ENCODE measurements at regions not wholly inside any gene's neighbourhood (a gene's known extent, or its start where the extent isn't known, plus 50 kb on each side); places are given as distances from the start of the nearest gene placed in this dataset.

DNA sequence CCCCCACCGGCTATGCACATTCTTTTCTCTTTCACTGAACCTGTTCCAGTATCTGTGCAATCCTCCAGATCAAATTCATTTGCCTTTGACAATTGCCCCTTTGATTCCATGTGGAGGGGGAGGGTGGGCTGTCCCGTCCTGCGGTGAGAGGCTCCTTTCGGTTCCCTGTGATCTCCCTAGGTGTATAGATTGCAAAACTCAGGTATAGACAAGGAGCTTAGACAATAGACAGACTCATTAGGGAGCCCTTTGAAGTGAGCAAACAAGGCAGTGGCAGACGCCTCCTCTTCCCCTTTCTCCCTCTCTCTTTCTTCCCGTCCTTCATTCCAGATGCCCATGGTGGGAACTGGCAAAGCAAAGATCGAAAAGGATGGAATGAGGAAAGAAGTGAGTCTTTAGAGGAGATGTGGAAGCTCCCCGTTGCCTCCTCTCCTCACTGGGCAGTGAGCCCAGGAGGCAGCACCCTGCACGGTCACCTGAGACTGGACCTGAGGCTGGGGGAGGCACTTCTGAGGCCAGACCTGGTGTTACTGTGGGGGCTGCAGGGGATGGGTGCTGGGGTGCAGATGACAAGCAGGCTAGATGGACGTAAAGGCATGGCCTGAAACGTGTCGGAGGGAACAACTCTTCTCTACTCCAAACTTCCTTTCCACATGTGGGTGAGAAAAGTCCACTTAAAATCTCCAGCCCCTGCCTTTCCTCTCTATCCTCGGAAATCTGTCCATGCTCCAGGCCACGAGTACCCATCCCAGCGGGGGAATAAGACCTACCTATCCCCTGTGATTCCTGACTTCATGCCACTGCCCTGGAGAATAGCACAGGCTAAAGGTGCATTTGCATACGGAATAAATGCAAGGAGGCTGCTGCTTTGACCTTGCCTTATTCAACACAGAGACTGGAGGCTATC lies 256.6 kb upstream of the FOXQ1 start:
- TF ChIP-seq, protein P1, sequence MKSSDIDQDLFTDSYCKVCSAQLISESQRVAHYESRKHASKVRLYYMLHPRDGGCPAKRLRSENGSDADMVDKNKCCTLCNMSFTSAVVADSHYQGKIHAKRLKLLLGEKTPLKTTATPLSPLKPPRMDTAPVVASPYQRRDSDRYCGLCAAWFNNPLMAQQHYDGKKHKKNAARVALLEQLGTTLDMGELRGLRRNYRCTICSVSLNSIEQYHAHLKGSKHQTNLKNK (CRISPR knock-in tag; IDR thresholded peaks at IDR 0.05): no peak
- TF ChIP-seq CDX4 (CRISPR knock-in tag; IDR thresholded peaks at IDR 0.05; ENCODE audit: borderline replicate concordance) (no peak), TEAD1 (CRISPR knock-in tag; IDR thresholded peaks at IDR 0.05) (no peak), RORB (CRISPR knock-in tag; IDR thresholded peaks at IDR 0.05) (no peak), PRRX2 (CRISPR knock-in tag; IDR thresholded peaks at IDR 0.05) (no peak), TCF7 (CRISPR knock-in tag; IDR thresholded peaks at IDR 0.05; ENCODE audit: low read depth) (no peak), ZNF263 (CRISPR knock-in tag; IDR thresholded peaks at IDR 0.05; ENCODE audit: low read depth) (no peak), ZNF423 (CRISPR knock-in tag; IDR thresholded peaks at IDR 0.05) (no peak), ETV6 (CRISPR knock-in tag; IDR thresholded peaks at IDR 0.05) (no peak), HMGA2 (CRISPR knock-in tag; IDR thresholded peaks at IDR 0.05) (no peak), IRF1 (CRISPR knock-in tag; IDR thresholded peaks at IDR 0.05) (no peak), ZBTB43 (CRISPR knock-in tag; IDR thresholded peaks at IDR 0.05) (no peak), JAZF1 (CRISPR knock-in tag; IDR thresholded peaks at IDR 0.05) (no peak), NFE2L1 (CRISPR knock-in tag; IDR thresholded peaks at IDR 0.05) (no peak), SP1 (CRISPR knock-in tag; conservative IDR thresholded peaks at IDR 0.05) (no peak), CBFB (CRISPR knock-in tag; IDR thresholded peaks at IDR 0.05; ENCODE audit: low read depth) (no peak)
- TF ChIP-seq, protein P2, sequence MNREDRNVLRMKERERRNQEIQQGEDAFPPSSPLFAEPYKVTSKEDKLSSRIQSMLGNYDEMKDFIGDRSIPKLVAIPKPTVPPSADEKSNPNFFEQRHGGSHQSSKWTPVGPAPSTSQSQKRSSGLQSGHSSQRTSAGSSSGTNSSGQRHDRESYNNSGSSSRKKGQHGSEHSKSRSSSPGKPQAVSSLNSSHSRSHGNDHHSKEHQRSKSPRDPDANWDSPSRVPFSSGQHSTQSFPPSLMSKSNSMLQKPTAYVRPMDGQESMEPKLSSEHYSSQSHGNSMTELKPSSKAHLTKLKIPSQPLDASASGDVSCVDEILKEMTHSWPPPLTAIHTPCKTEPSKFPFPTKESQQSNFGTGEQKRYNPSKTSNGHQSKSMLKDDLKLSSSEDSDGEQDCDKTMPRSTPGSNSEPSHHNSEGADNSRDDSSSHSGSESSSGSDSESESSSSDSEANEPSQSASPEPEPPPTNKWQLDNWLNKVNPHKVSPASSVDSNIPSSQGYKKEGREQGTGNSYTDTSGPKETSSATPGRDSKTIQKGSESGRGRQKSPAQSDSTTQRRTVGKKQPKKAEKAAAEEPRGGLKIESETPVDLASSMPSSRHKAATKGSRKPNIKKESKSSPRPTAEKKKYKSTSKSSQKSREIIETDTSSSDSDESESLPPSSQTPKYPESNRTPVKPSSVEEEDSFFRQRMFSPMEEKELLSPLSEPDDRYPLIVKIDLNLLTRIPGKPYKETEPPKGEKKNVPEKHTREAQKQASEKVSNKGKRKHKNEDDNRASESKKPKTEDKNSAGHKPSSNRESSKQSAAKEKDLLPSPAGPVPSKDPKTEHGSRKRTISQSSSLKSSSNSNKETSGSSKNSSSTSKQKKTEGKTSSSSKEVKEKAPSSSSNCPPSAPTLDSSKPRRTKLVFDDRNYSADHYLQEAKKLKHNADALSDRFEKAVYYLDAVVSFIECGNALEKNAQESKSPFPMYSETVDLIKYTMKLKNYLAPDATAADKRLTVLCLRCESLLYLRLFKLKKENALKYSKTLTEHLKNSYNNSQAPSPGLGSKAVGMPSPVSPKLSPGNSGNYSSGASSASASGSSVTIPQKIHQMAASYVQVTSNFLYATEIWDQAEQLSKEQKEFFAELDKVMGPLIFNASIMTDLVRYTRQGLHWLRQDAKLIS (CRISPR knock-in tag; IDR thresholded peaks at IDR 0.05; ENCODE audit: borderline replicate concordance): no peak
- no peak overlapping the region for H3K27ac Mint-ChIP-seq
- H3K27me3 Mint-ChIP-seq (ENCODE audit: low read depth): no peaks in the 10 kb centered on the region; the same call in 1 of the 2 replicates
- ATAC-seq: no peak
- no peaks in the 10 kb centered on the region for H3K36me3 Mint-ChIP-seq
- ChIA-PET POLR2A (no interaction called here), CTCF (no interaction called here)
- peaks cover 9% of the 10 kb centered on the region for H3K9me3 Mint-ChIP-seq
- H3K4me1 Mint-ChIP-seq: peaks cover 8% of the 10 kb centered on the region
- H3K4me3 Mint-ChIP-seq: no peak overlapping the region
- DNase-seq (ENCODE audit: low spot score): no peak

DNA sequence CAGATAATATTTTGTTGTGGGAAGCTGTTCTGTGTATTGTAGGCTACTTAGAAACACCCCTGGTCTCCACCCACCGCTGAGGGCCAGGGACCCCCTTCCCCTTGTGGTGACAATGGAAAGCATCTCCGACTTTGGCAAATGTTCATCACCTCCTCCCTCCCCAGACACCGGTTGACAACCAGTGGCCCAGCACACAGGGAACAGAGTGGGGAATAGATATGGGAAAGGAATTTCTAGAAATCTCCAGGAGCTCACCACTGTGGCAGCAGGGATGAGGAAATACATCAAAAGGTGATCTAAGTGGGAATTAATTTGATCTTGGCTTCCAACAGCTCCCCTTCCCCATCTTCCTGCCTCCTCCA lies 257.3 kb upstream of the FOXQ1 start:
- Mint-ChIP-seq H3K27me3 (ENCODE audit: low read depth) (no peaks in the 10 kb centered on the region; the same call in 1 of the 2 replicates), H3K4me1 (peaks cover 6% of the 10 kb centered on the region)
- CTCF ChIA-PET: no interaction called here

More for the DNA sequence above, 257.3 kb upstream of the FOXQ1 start:
- Mint-ChIP-seq H3K27ac (no peak overlapping the region), H3K36me3 (no peaks in the 10 kb centered on the region), H3K4me3 (no peak overlapping the region), H3K9me3 (peaks cover 9% of the 10 kb centered on the region)
- TF ChIP-seq CBFB (CRISPR knock-in tag; IDR thresholded peaks at IDR 0.05; ENCODE audit: low read depth): no peak
- TF ChIP-seq TEAD4 (CRISPR knock-in tag; IDR thresholded peaks at IDR 0.05): no peak
- TF ChIP-seq NFE2L1 (CRISPR knock-in tag; IDR thresholded peaks at IDR 0.05): no peak
- TF ChIP-seq, protein P2 (CRISPR knock-in tag; IDR thresholded peaks at IDR 0.05; ENCODE audit: borderline replicate concordance): no peak
- no peak for TF ChIP-seq ZNF232 (CRISPR knock-in tag; IDR thresholded peaks at IDR 0.05)
- TF ChIP-seq ATF1 (CRISPR knock-in tag; IDR thresholded peaks at IDR 0.05): no peak
- TF ChIP-seq RELA (CRISPR knock-in tag; IDR thresholded peaks at IDR 0.05; ENCODE audit: borderline replicate concordance): no peak
- TF ChIP-seq IRF1 (CRISPR knock-in tag; IDR thresholded peaks at IDR 0.05): no peak
- TF ChIP-seq KAT7 (CRISPR knock-in tag; IDR thresholded peaks at IDR 0.05; ENCODE audit: borderline replicate concordance): no peak
- TF ChIP-seq GABPB1 (CRISPR knock-in tag; IDR thresholded peaks at IDR 0.05): no peak
- POLR2A ChIA-PET: no interaction called here
- ATAC-seq: no peak
- no peak for DNase-seq (ENCODE audit: low spot score)
